GM23338 (cell line): ENCODE measurements at regions not wholly inside any gene's neighbourhood (a gene's known extent, or its start where the extent isn't known, plus 50 kb on each side); places are given as distances from the start of the nearest gene placed in this dataset.

ENCODE experiments used
- CREB1 ChIP-seq: fragments of 250-450 bp; sonication (Bioruptor Pico); IDR thresholded peaks from 2 replicates; pipeline ENCODE4 v1.5.0; 2020; ENCODE audit warnings: low read depth, mild to moderate bottlenecking, moderate library complexity
- ETS1 ChIP-seq: IDR thresholded peaks from 2 replicates; pipeline ENCODE4 v1.6.1; 2016; ENCODE audit warnings: antibody characterized with exemption
- EZH2phosphoT487 ChIP-seq: fragments of 200-600 bp; sonication (generic); IDR thresholded peaks from one replicate; pipeline ENCODE4 v1.8.1; 2018; ENCODE audit warnings: antibody characterized with exemption; ENCODE audit not compliant: unreplicated experiment
- JUNB ChIP-seq: IDR thresholded peaks from one replicate; pipeline ENCODE4 v1.6.1; 2016; ENCODE audit warnings: antibody characterized with exemption; ENCODE audit not compliant: unreplicated experiment
- POLR2AphosphoS5 ChIP-seq: IDR thresholded peaks from 2 replicates; pipeline ENCODE4 v1.6.1; 2016; ENCODE audit warnings: antibody characterized with exemption, low read depth
- STAT1 ChIP-seq: IDR thresholded peaks from one replicate; pipeline ENCODE4 v1.6.1; 2016; ENCODE audit warnings: antibody characterized with exemption; ENCODE audit not compliant: unreplicated experiment
- TF ChIP-seq, protein P1 (sequence below), 2 experiments: fragments of 200-600 bp in 1 of 2; sonication (generic) in 1 of 2; conservative IDR thresholded peaks; 2 replicates each; pipeline versions ENCODE4 v1.5.1 to v1.6.1; 2016 to 2017; ENCODE audit warnings: antibody characterized with exemption in 2 of 2, low read depth in 2 of 2, mild to moderate bottlenecking in 2 of 2, moderate library complexity in 1 of 2

DNA sequence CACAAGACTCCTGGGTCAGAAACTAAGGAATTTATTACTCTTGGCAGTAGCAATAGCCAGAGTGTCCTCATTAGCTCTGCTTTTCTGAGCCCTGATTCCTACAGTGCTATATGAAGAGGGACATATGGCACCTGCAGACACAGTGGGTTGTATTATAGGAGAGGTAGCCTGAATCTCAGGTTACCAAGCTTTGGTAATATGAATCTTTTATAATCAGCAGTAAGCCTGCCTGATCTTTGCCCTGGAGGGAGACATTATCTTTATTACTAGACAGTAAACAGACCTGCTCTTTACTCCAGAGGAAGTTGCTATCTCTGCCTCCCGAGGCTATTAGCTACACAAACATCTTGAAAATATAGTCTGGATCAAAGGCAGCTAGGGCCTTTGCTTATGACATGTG is 62.5 kb upstream of the HOPX start:
- TF ChIP-seq, protein P1, sequence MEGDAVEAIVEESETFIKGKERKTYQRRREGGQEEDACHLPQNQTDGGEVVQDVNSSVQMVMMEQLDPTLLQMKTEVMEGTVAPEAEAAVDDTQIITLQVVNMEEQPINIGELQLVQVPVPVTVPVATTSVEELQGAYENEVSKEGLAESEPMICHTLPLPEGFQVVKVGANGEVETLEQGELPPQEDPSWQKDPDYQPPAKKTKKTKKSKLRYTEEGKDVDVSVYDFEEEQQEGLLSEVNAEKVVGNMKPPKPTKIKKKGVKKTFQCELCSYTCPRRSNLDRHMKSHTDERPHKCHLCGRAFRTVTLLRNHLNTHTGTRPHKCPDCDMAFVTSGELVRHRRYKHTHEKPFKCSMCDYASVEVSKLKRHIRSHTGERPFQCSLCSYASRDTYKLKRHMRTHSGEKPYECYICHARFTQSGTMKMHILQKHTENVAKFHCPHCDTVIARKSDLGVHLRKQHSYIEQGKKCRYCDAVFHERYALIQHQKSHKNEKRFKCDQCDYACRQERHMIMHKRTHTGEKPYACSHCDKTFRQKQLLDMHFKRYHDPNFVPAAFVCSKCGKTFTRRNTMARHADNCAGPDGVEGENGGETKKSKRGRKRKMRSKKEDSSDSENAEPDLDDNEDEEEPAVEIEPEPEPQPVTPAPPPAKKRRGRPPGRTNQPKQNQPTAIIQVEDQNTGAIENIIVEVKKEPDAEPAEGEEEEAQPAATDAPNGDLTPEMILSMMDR (conservative IDR thresholded peaks at IDR 0.05; ENCODE audit: low read depth in 2 of 2), result no peak
- TF ChIP-seq ETS1 (no peak), POLR2AphosphoS5 (no peak), STAT1 (no peak), JUNB (no peak), CREB1 (CRISPR knock-in tag) (no peak), EZH2phosphoT487 (no peak)
